Activated CD8-positive, alpha-beta T cell treated with anti-CD3 and anti-CD28 coated beads for 36 hours (primary cell): ENCODE measurements at regions not wholly inside any gene's neighbourhood (a gene's known extent, or its start where the extent isn't known, plus 50 kb on each side); places are given as distances from the start of the nearest gene placed in this dataset.
A peak's percentile ranks its signal among the peaks of the same experiment; 100 is the strongest.

ENCODE experiments used
- ATAC-seq: fragments of 200-7000 bp; cut with Tn5 transposase; one replicate; pipeline ENCODE4 v1.10.0; 2021; ENCODE audit warnings: mild to moderate bottlenecking, moderate library complexity
- CTCF ChIA-PET: fragments of 350-600 bp; sonication (Branson Sonifier 250); formaldehyde crosslinking; loops from one replicate; lab custom pipeline; 2021; ENCODE audit warnings: antibody characterized with exemption; lab: Charles Lee
- POLR2A ChIA-PET: fragments of 350-600 bp; sonication (Branson Sonifier 250); formaldehyde crosslinking; loops from one replicate; lab custom pipeline; 2021; ENCODE audit warnings: antibody characterized with exemption; lab: Charles Lee
- DNase-seq: peaks from one replicate; pipeline ENCODE4 v3.0.0-alpha.2; 2020
- H3K27ac Mint-ChIP-seq: one replicate; pipeline ENCODE4 v1.8.0; 2021; ENCODE audit warnings: mild to moderate bottlenecking, mixed read lengths
- H3K27me3 Mint-ChIP-seq: one replicate; pipeline ENCODE4 v1.8.0; 2021; ENCODE audit warnings: mixed read lengths
- H3K36me3 Mint-ChIP-seq: one replicate; pipeline ENCODE4 v1.8.0; 2021; ENCODE audit warnings: low read depth, mixed read lengths
- H3K4me1 Mint-ChIP-seq: one replicate; pipeline ENCODE4 v1.8.0; 2021; ENCODE audit warnings: low read depth, mixed read lengths
- H3K4me3 Mint-ChIP-seq: one replicate; pipeline ENCODE4 v1.8.0; 2021; ENCODE audit warnings: mild to moderate bottlenecking, moderate library complexity, mixed read lengths
- H3K9me3 Mint-ChIP-seq: one replicate; pipeline ENCODE4 v1.8.0; 2021; ENCODE audit warnings: mixed read lengths
- CTCF ChIP-seq: fragments of 200-600 bp; IDR thresholded peaks from one replicate; pipeline ENCODE4 v1.8.0; 2022; ENCODE audit warnings: antibody characterized with exemption, mild to moderate bottlenecking
- intact Hi-C: fragments of 100-400 bp; cut with micrococcal nuclease; formaldehyde crosslinking; loops from one replicate; pipeline ENCODE4 v1.10.0; 2022

GRCh38 chr10:6944436-6944835 lies 364.4 kb upstream of the PRKCQ start:
- CTCF ChIA-PET, result interaction anchor here (1.0 kb wide), 1 partner anchor 24 kb away, joined by 3 read pairs; no protein-coding TSS in a partner anchor
- TF ChIP-seq CTCF, result no peak
- POLR2A ChIA-PET, result no interaction called here
- H3K4me3 Mint-ChIP-seq, result no peak overlapping the region
- no peaks in the 10 kb centered on the region for H3K36me3 Mint-ChIP-seq
- no peaks in the 10 kb centered on the region for H3K4me1 Mint-ChIP-seq
- peaks cover 2% of the 10 kb centered on the region for H3K9me3 Mint-ChIP-seq
- peaks cover 4% of the 10 kb centered on the region for H3K27me3 Mint-ChIP-seq
- ATAC-seq (no peak), DNase-seq (no peak)
- intact Hi-C loops, result no loop called here
- no peak overlapping the region for H3K27ac Mint-ChIP-seq

- Mint-ChIP-seq H3K36me3 (no peaks in the 10 kb centered on the region), H3K27ac (no peak overlapping the region), H3K4me1 (no peaks in the 10 kb centered on the region), H3K27me3 (peaks cover 10% of the 10 kb centered on the region), H3K9me3 (peaks cover 8% of the 10 kb centered on the region), H3K4me3 (no peak overlapping the region)
- ChIA-PET POLR2A (no interaction called here), CTCF (interaction anchor here (1.3 kb wide), 1 partner anchor 18 kb away, joined by 5 read pairs; no protein-coding TSS in a partner anchor)
- ATAC-seq, result no peak
- intact Hi-C loops, result no loop called here
- no peak for DNase-seq
- no peak for TF ChIP-seq CTCF
Measured at GRCh38 chr10:6938384-6938783, 358.3 kb upstream of the PRKCQ start.

GRCh38 chr10:6936931-6937330 lies 356.9 kb upstream of the PRKCQ start:
- Mint-ChIP-seq H3K4me1 (no peaks in the 10 kb centered on the region), H3K27ac (no peak overlapping the region), H3K9me3 (peaks cover 8% of the 10 kb centered on the region), H3K27me3 (peaks cover 10% of the 10 kb centered on the region), H3K36me3 (no peaks in the 10 kb centered on the region), H3K4me3 (no peak overlapping the region)
- no peak for ATAC-seq
- no peak for TF ChIP-seq CTCF
- CTCF ChIA-PET, result interaction anchor here (4.8 kb wide), 1 partner anchor 16 kb away, joined by 26 read pairs; no protein-coding TSS in a partner anchor
- DNase-seq, result no peak
- POLR2A ChIA-PET, result interaction anchor here (1.7 kb wide), 1 partner anchor 10 kb away, joined by 3 read pairs; no protein-coding TSS in a partner anchor
- intact Hi-C loops, result no loop called here

GRCh38 chr10:6929148-6929830 lies 349.2 kb upstream of the PRKCQ start:
- CTCF ChIA-PET, result interaction anchor here (1.0 to 3.9 kb wide), 5 partner anchors 10 to 491 kb away, joined by 3 to 21 read pairs (median 5); no protein-coding TSS in a partner anchor
- peaks cover 2% of the 10 kb centered on the region for H3K9me3 Mint-ChIP-seq
- H3K4me3 Mint-ChIP-seq, result no peak overlapping the region
- no peaks in the 10 kb centered on the region for H3K27me3 Mint-ChIP-seq
- POLR2A ChIA-PET, result interaction anchor here (0.8 kb wide), 1 partner anchor 25 kb away, joined by 3 read pairs; no protein-coding TSS in a partner anchor
- H3K27ac Mint-ChIP-seq, result peak overlapping the region; percentile 46
- H3K4me1 Mint-ChIP-seq, result peaks cover 44% of the 10 kb centered on the region
- TF ChIP-seq CTCF, result no peak
- no peaks in the 10 kb centered on the region for H3K36me3 Mint-ChIP-seq
- no peak for ATAC-seq
- intact Hi-C loops, result loop anchor here (10.0 kb wide), 3 partner anchors 106 to 336 kb away; no protein-coding TSS in a partner anchor
- no peak for DNase-seq

- no peaks in the 10 kb centered on the region for H3K27me3 Mint-ChIP-seq
- H3K36me3 Mint-ChIP-seq, result no peaks in the 10 kb centered on the region
- no peaks in the 10 kb centered on the region for H3K9me3 Mint-ChIP-seq
- ChIA-PET CTCF (interaction anchor here (0.8 to 3.9 kb wide), 8 partner anchors 9 to 580 kb away, joined by 3 to 21 read pairs (median 4); no protein-coding TSS in a partner anchor), POLR2A (interaction anchor here (0.7 to 0.8 kb wide), 2 partner anchors 26 to 126 kb away, joined by 3 read pairs; no protein-coding TSS in a partner anchor)
- H3K4me3 Mint-ChIP-seq, result peak overlapping the region; percentile 63
- DNase-seq (peak; percentile 39), ATAC-seq (no peak)
- intact Hi-C loops, result loop anchor here (10.0 kb wide), 3 partner anchors 106 to 336 kb away; no protein-coding TSS in a partner anchor
- H3K4me1 Mint-ChIP-seq, result peaks cover 49% of the 10 kb centered on the region
- peak overlapping the region; percentile 99 for H3K27ac Mint-ChIP-seq
- TF ChIP-seq CTCF, result no peak
Measured at GRCh38 chr10:6928586-6928985, 348.5 kb upstream of the PRKCQ start.
